NCI-H510A (cell line): ENCODE measurements at regions not wholly inside any gene's neighbourhood (a gene's known extent, or its start where the extent isn't known, plus 50 kb on each side); places are given as distances from the start of the nearest gene placed in this dataset.
"Not testable (repeated sequence)": the region's sequence is repeated elsewhere in the genome, so short reads cannot be mapped to it uniquely, and the experiment has no call there.

Source experiments
- DNase-seq: peaks from one replicate; lab custom pipeline; 2025; lab: John Stamatoyannopoulos, UW

- DNase-seq: no peak
These were observed 905.8 kb downstream of the SLITRK1 start for GRCh38 chr13:82976499-82976898.

DNA sequence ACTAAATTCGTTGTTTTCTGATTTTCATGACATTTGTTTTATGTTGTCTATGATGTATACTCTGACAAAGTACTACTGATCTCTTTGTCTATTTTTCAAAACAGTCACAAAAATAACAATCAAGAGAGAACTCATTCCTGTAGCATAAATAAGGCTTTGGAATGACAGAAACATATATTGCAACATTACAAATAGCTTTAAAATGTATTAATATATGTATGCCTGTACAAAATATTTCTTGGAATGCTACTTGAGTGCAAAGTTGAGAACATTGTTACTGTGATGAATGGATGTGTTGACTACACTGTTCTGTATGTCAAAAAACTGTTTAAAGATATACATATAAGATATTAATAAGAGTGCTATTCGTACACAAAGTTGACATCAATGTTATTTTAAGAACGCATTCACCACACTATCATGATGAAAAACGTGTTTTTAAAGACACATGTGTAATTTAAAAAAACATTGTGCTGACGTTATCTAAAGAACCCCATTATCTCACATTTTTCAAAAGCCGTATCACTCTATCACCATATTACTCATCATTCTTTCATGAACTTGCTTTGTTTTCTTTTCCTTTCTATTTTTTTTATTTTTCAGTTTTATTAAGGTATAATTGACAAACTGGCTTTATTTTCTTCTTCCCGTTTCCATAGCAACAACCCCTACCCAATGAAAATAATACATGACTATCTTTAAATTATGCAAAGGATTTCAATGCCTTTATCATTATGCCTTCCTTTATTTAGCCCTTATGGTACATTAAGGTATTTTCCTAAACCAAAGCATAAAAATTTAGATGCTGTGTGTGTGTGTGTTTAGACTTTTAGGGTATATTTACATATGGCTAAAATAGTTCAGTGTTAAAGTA, 918.8 kb downstream of the SLITRK1 start:
- no peak for DNase-seq

- DNase-seq: no peak
These were observed 919.9 kb downstream of the SLITRK1 start for GRCh38 chr13:82962397-82962796.

- DNase-seq: no peak
These were observed 920.5 kb downstream of the SLITRK1 start for GRCh38 chr13:82961757-82962156.

DNA sequence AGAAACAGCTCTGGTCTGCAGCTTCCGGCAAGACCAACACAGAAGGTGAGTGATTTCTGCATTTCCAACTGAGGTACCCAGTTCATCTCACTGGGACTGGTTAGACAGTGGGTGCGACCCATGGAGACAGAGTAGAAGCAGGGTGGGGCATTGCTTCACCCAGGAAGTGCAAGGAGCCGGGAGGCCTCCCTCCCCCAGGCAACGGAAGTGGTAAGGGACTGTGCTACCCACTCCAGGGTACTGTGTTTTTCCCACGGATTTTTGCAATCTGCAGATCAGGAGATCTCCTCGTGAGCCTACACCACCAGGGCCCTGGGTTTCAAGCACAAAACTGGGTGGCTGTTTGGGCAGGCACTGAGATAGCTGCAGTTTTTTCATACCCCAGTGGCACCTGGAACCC, 929.9 kb downstream of the SLITRK1 start:
- not testable (repeated sequence) for DNase-seq

- no peak for DNase-seq
These were observed 934.6 kb downstream of the SLITRK1 start for GRCh38 chr13:82947683-82948082.

DNA sequence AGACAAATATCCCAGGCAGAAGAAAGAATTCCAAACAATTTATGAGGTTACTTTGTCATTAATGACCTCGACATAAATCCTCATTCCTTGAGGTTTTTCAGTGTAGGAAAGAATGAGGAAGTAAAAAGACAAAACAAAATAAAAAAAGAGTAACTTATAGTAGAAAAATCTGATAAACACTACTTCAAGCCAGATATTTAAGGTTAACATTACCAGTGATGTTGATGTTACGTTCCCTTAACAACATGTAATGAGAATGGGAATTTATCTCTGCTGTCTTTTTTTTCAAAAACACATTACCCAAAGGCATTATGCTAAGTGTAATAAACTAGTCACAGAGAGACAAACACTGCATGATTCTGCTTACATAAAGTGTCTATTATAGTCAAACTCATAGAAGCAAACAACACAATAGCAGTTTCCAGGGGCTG, 935.1 kb downstream of the SLITRK1 start:
- DNase-seq: no peak

DNA sequence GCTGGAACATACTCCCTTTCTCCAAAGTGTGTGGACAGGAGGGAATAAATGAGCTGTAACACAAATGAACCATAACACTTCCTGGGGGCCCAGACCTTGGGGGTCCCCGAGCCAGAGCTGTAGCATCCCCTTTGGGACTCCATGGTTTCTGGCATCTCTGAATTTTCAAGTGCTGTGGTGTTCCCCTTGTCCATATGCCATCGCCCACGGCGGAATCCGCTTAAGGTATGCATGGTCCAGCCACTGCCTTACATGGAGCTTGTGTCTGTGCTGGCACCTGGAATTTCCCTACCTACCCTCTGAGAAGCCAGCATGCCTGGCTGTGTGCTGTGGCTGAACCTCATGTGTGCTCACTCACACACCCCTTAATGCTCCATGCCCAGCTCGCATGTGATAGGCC, 943.6 kb downstream of the SLITRK1 start:
- no peak for DNase-seq

DNA sequence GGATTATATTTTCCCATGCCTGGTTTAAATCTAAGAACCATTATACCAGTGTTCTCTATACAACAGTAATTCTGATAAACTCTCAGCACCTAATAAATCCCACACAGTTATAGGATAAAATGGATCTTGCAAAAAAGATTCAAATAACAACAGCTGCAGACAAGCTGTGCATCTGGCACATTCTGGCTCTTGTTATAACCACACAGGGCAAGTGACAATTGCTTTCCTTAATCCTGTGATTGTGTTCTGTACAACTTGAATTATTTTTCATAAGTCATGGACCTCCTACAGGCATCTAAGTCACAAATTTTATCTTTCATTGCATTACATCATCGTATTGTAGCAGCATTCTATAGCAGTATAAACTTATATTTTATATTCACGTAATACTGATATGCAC, 948.3 kb downstream of the SLITRK1 start:
- DNase-seq: no peak

GRCh38 chr13:82925114-82925513, 957.2 kb downstream of the SLITRK1 start:
- no peak for DNase-seq

DNA sequence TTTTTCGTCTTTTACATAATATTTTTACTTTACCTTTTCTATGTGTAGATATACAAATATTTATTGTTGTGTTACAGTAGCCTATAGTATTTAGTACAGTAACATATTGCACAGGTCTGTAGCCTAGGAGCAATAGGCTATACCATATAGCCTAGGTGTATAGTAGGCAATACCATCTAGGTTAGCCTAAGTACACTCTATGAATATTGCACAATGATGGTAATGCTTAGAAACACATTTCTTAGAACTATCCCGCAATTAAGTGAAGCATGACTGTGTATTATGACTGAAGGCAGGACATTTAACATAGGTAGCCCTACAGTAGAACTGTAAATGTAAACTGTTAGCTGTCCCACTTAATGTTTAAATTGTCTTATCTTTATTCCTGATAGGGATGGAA, 964.3 kb downstream of the SLITRK1 start:
- no peak for DNase-seq

DNA sequence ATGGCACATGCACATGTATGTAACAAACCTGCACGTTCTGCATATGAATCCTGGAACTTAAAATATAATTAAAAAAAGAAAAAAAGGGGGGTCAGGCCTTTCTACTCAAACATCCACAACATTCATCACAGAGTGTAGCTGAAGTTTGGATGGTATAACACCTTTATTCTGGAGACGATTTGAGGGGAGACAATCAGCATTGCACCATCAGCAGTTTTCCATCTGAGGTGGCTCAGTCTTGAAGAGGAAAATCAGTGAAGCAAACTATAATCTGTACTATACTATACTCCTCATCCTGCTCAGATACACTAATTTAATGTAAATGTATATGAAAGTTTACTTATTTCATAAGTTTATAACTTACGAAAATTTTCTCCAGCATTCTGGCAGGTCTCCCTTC, 969.7 kb downstream of the SLITRK1 start:
- no peak for DNase-seq

DNA sequence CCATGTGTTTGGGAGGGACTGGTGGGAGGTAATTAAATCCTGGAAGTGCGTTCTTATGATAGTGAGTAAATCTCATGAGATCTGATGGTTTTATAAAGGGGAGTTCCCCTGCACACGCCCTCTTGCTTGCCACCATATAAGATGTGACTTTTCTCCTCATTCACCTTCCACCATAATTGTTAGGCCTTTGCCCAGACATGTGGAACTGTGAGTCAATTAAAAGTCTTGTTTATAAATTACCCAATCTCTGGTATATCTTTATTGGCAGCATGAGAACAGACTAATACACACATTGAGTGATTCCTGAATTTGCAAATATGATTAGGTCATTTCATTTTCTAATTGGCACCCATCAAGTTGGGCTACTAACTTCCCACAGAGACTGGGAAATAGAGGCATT, 977.2 kb downstream of the SLITRK1 start:
- no peak for DNase-seq

DNA sequence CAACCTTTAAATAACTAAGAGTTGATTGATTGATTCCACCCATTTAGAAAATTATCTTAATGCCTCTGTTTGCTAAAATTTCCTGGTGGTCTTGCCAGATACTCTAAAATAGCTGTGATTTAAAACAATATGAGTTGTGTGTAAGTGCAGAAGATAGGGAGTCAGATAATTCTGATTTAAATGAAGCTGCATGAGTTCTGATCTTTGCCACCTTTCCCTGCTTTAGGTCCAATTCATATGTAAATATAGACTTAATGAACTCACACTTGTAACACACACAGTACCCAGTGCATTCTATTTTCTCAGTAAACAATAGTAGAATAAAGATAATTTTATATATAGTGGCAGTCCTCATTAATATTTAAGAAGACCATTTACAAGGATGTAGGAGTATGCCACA, 981.8 kb downstream of the SLITRK1 start:
- DNase-seq: no peak

GRCh38 chr13:82898586-82898985, 983.7 kb downstream of the SLITRK1 start:
- no peak for DNase-seq

- no peak for DNase-seq
These were observed 1002.4 kb downstream of the SLITRK1 start for GRCh38 chr13:82879921-82880320.

GRCh38 chr13:82878536-82878935, 1003.7 kb downstream of the SLITRK1 start:
- peak; percentile 33 for DNase-seq

DNA sequence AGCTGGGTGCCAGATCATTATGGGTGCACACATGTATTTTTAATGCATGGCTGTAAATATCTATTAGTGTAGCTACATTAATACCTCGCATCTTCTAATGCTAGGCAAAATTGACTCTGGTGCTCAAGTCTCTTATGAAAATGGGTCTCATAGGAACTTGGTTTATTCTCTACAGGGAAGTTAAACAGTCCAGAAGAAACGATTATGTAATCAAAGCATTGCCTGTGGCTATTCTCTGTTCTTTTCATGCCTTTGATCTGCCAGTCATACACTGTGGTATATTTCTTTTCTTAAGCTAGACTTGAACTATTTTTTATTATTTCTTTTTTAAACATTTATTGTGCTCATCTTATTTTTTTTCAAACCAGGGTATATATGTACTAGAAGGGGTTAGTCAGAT, 1015.0 kb downstream of the SLITRK1 start:
- DNase-seq: no peak

DNA sequence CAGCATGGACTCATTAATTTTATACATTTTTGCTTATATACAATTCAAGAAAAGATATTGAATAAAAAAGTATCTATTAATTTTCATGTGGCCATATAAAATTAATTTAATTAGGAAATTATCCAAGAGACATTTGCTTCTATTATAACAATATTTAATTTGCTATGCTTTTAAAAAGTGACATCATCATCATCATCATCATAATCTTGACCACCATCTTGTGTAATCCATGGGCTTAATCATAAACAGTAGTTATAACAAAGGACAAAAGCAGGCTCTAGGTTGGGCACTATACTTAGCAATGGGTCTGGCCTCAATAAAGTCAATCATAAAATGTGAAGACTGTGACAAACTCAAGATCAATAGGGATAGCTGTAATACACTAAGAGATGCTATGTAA, 1031.6 kb downstream of the SLITRK1 start:
- DNase-seq: no peak

GRCh38 chr13:82848766-82849165, 1033.5 kb downstream of the SLITRK1 start:
- DNase-seq: no peak

DNA sequence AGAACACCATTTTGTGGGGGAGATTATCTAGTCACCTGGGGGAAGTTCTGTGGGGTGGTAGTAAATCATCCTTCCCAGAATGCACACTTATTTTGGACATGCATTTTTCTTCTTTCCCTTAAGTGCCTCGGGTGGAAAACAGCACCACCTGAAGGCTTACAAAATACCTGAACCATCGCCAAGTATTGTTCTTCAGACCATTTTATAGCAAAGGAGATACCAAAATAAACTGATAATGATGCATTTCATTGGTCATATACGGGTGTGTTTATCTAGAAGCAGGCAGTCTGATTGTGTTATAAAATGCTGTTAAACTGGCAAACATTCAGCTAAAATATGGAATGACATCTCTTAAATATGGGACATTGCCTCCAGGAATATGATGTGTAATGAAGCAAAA, 1034.7 kb downstream of the SLITRK1 start:
- DNase-seq: no peak

- no peak for DNase-seq
These were observed 1048.4 kb downstream of the SLITRK1 start for GRCh38 chr13:82833923-82834322.

DNA sequence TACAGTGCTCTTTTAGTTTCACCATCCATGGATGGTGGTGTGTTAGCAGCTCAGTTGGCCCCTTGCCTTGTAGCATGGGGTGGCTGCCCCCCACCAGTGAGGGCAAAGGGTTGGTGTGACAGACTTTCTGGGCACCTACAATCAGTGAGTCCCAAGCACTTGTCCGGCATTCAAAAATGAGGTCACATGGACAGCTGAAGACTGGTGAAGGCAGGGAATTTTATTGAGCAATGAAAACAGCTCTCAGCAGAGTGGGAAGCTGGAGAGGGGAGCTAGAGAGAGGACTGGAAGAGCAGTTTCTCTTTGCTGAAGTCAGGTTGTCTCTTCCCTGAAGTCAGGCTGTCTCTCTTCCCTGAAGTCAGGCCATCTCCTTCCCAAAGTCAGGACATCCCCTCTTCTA, 1053.2 kb downstream of the SLITRK1 start:
- no peak for DNase-seq

GRCh38 chr13:82827724-82828123, 1054.5 kb downstream of the SLITRK1 start:
- no peak for DNase-seq
